ENCODE measurements at regions not wholly inside any gene's neighbourhood (a gene's known extent, or its start where the extent isn't known, plus 50 kb on each side); places are given as distances from the start of the nearest gene placed in this dataset.
A peak's percentile ranks its signal among the peaks of the same experiment; 100 is the strongest.

DNA sequence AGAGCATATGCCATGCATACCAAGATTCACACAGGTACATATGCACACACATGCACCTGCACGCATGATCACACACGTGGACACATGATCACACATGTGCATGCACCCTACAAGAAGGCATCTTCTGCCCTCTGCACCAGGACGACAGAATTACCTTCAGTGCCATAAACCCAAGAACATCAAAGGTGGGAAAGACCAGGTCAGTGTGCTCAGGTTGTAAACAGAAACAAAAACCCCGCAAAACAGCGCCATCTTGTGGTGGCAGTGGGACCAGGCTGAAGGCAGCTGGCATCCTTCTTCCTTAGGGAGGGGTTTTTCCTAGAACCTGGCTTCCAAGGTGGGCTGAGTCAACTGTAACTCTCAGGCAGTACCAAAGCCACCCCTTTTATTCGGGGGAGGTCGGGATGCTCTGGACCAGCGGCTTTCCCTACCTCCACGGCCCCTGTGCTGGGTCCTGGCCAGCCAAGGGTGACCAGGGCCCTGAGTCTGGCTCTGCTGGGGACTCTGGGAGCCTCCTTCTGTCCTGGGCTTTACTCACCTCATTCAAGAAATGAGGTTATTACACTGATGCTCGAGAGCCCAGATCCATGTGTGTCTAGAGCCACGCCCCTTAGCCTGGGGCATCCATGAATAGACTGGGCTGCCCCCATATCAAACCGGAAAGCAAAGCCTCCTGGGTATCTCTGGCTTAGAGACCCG, 69.4 kb upstream of the FGF3 start:
- DNase-seq (ENCODE audit: insufficient read length) (peak; percentile 72), FAIRE-seq (peak; percentile 90)
- TF ChIP-seq TAF1 (IDR thresholded peaks at IDR 0.05; ENCODE audit: borderline replicate concordance, low read depth, low read length) = no peak
- TF ChIP-seq POLR2AphosphoS5 (IDR thresholded peaks at IDR 0.05; ENCODE audit: low read depth, low read length) = no peak
- TF ChIP-seq POLR2A (IDR thresholded peaks at IDR 0.05; ENCODE audit: low read depth, low read length) = no peak

DNA sequence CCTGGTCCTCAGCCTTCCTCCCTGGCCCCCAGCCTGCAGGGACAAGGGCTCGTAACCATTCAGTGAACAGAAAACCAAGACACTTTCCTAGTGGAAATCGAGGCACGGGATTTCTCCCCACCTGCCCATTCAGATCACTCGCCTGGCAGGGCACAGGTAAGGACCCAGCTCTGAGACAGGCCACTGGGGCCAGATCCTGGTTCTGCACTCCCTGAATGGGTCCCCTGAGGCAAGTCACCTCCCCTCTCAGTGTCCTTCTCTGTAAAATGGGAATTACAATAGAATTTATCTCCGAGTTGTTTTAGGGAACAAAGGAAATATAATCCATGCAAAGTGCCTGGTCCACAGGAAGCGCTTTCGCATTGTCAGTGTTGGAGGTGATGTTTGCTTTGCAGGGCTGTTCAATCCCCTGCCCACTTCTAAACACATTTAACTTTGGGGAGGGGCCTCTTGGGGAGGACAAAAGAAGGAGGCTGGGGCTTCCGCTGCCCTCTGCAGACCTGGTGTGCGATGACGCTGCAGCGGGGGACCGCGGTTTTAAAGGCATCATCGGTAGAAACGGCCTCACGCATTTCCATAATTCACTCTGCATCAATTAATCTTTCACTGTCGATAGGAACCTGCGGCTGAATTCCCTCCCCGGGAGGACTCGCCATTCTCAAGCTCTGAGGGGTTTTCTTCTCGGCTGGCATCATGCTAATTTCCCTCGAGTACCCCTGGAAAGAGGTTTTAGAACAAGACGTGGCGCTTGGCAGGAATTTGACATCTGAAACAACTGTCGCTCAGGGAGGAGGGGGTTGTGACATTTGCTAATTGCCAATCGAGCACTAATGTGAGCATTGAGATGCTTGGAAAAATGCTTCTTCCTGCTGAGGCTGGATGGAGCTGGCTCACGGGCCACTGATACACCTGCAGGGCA, 70.4 kb upstream of the FGF3 start:
- TF ChIP-seq POLR2A (IDR thresholded peaks at IDR 0.05; ENCODE audit: low read depth, low read length) (no peak), POLR2AphosphoS5 (IDR thresholded peaks at IDR 0.05; ENCODE audit: low read depth, low read length) (no peak), TAF1 (IDR thresholded peaks at IDR 0.05; ENCODE audit: borderline replicate concordance, low read depth, low read length) (no peak)
- no peak for FAIRE-seq
- DNase-seq (ENCODE audit: insufficient read length) = no peak

DNA sequence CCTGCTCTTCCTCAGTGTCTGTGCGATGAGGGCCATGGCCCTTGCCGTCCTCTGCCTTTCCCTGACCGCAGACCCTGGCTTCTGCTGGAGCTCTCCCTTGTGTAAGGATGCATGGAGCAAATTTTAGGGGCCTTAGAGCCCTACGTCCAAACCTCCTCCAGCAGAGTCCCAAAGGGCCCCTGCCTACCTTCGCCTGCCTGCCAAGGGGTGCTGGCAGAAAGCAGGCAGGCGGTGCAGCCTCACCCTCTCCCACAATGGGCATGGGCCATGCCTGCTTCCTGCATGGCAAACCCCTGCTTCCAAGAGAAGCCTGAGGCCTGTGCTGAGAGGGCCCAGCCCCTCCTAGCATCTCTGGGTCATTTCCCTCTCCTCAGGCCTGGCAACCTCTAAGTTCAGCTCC, 71.3 kb upstream of the FGF3 start:
- FAIRE-seq (no peak), DNase-seq (ENCODE audit: insufficient read length) (no peak)
- no peak for TF ChIP-seq TAF1 (IDR thresholded peaks at IDR 0.05; ENCODE audit: borderline replicate concordance, low read depth, low read length)
- TF ChIP-seq POLR2A (IDR thresholded peaks at IDR 0.05; ENCODE audit: low read depth, low read length) = no peak
- TF ChIP-seq POLR2AphosphoS5 (IDR thresholded peaks at IDR 0.05; ENCODE audit: low read depth, low read length) = no peak

DNA sequence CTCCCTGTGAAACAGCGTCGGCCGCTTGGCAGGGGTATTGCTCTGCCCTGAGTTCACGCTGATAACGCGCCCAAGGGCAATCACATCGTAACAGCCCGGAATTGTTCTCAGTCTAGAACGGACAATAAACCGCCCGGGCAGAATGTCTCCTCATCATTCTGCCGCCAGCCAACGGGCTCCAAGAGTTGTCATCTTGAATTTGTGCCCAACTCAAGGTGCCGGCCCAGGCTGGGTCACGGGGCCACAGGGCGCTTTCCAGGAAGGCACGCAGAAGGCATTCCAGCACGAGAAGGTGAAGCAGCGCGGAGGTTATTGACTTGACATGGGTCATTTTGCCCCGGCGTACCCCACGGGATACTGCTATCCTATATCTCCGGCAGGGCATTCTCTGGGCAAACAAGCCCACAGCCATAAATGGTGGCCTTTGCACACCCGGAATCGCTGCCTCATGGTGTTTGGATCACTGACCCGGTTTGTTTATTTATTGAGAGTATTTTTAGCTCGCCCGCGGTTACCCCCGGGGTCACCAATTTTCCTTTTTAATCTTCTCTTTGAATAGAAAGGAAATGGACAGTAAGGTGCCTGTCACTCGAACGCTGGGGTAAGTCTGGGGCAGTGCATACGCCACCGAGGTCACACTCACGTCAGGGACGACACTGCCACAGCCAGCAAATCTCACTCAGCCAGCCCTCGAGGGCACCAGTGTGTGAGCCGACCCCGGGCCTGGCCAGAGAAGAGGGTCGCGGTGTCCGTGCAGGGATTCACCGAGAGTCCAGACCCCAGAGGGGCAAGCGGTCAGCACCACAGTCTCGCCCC, 72.4 kb upstream of the FGF3 start:
- FAIRE-seq = no peak
- no peak for DNase-seq (ENCODE audit: insufficient read length)
- TF ChIP-seq TAF1 (IDR thresholded peaks at IDR 0.05; ENCODE audit: borderline replicate concordance, low read depth, low read length) = no peak
- TF ChIP-seq POLR2A (IDR thresholded peaks at IDR 0.05; ENCODE audit: low read depth, low read length) = no peak
- no peak for TF ChIP-seq POLR2AphosphoS5 (IDR thresholded peaks at IDR 0.05; ENCODE audit: low read depth, low read length)

DNA sequence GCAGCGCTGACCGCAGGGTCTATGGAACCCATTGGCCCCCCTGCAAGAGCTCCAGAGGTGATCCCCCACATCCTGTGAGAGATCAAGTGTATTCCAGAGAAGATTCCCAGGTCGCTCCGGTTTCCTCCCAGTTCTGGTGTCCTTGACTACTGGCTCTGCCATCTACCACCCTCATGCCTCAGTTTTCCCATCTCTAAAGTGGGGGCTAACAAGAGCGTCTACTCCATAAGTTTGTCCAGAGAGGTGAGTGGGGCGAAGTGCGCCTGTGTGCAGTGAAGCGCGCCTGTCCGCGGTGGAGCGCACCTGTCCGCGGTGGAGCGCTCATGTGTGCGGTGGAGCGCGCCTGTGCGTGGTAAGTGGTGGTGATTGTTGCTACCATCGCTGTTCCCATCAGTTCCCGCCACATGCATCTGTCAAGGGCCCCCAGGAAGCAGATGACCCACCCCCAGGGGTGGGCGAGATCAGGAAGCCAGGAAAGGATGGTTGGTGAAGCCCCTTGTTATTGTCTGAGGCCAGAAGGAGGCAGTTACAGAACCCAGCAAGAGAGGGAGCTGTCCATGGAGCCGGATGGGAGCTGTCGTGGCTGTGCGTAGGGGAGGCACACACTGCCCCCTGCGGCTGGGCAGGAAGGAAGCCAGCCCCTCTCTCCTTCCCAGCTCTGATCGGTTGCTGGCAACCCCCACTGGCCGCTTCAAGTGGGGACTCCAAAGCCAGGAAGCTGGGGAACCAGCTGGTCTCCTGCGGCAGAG, 73.2 kb upstream of the FGF3 start:
- FAIRE-seq (no peak), DNase-seq (ENCODE audit: insufficient read length) (no peak)

DNA sequence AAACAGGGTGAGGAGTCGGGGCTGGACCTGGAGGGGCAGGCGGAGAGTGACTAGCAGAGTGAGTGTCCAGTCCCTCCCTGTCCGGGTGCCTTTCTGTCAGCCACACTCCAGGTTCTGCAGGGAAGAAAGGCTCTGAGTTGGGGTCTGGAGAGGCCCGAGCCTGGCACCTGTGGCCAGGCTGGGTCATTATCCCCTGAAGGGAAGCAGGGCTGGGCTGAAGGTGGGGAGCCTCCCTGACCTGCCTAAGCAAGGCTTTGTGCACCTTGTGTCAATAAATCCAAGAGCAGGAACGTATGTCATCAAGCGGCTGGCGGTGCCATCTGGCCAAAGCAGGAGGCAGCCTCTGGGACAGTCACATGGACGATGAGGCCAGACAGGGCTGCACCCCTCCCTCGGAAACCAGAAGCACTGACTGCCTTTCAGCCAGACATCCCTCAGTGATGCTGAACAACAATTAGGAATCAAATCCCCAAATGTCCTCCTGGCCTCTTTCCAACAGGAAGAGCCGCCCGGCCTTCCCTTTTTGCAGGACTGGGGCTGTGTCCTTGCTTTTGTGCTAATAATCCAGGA, 73.9 kb upstream of the FGF3 start:
- DNase-seq (ENCODE audit: insufficient read length) = no peak
- no peak for FAIRE-seq
- no peak for TF ChIP-seq TAF1 (IDR thresholded peaks at IDR 0.05; ENCODE audit: borderline replicate concordance, low read depth, low read length)
- TF ChIP-seq POLR2AphosphoS5 (IDR thresholded peaks at IDR 0.05; ENCODE audit: low read depth, low read length) = no peak
- no peak for TF ChIP-seq POLR2A (IDR thresholded peaks at IDR 0.05; ENCODE audit: low read depth, low read length)

More for the DNA sequence above, 73.2 kb upstream of the FGF3 start:
- no peak for TF ChIP-seq TAF1 (IDR thresholded peaks at IDR 0.05; ENCODE audit: borderline replicate concordance, low read depth, low read length)
- no peak for TF ChIP-seq POLR2A (IDR thresholded peaks at IDR 0.05; ENCODE audit: low read depth, low read length)
- TF ChIP-seq POLR2AphosphoS5 (IDR thresholded peaks at IDR 0.05; ENCODE audit: low read depth, low read length) = no peak

DNA sequence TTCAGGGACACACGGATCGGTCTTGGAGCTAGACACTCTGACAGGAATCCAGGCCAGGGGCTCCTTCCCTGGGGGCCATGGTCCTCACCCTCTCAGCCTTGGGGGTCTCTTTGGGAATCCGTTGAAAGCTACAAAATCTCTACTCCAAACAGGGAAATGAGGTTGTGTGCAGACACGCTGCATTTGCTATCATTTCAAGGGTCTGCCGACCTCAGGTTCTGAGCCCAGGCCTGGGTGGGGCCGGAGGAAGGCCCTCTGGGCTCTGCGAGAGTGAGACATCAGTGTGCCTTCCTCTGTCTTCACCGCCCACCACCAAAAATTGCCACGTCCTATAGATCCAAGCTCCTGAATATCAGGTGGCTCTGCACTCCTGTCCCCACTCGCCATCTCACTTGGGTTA, 74.4 kb upstream of the FGF3 start:
- no peak for FAIRE-seq
- TF ChIP-seq TAF1 (IDR thresholded peaks at IDR 0.05; ENCODE audit: borderline replicate concordance, low read depth, low read length) (no peak), POLR2AphosphoS5 (IDR thresholded peaks at IDR 0.05; ENCODE audit: low read depth, low read length) (no peak), POLR2A (IDR thresholded peaks at IDR 0.05; ENCODE audit: low read depth, low read length) (no peak)
- DNase-seq (ENCODE audit: insufficient read length) = no peak

DNA sequence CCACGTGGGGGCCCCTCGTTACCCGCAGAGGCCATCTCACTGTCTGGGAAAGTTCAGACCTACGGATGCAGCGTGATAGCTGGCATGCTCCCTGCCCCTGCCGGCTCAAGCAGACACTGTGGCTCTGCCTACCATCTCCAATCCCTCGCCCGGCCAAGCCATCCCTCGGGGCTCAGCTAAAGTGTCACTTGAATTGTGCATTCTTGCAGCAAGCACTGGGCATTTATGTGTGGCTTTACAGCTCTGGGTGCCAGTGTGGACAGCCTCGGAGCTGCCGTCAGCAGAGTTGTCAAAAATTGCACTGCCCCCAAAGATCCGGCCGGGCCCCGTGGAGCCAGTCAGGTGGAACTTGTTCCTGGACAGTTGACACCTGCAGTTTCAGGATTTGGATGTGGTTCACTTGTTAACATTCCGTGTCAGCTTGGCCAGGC, 75.0 kb upstream of the FGF3 start:
- DNase-seq (ENCODE audit: insufficient read length) (no peak), FAIRE-seq (no peak)
- TF ChIP-seq TAF1 (IDR thresholded peaks at IDR 0.05; ENCODE audit: borderline replicate concordance, low read depth, low read length) (no peak), POLR2AphosphoS5 (IDR thresholded peaks at IDR 0.05; ENCODE audit: low read depth, low read length) (no peak), POLR2A (IDR thresholded peaks at IDR 0.05; ENCODE audit: low read depth, low read length) (no peak)

DNA sequence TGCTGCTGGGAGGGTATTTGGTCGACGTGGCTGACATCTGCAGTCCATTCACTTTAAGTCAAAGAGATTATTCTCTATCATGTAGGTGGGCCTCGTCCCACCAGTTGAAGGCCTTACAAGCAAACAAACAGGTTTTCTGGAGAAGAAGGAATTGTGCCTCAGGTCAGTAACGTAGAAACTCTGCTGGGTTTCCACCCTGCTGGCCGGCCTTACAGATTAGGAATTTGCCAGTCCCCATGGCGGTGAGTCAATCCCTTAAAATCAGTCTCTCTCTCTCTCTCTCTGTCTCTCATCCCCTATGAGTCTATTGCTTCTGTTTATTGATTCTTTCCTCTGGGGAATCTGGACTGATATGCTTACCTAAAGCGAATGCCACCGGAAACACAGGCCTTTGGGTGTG, 75.4 kb upstream of the FGF3 start:
- FAIRE-seq (no peak), DNase-seq (ENCODE audit: insufficient read length) (no peak)
- TF ChIP-seq POLR2AphosphoS5 (IDR thresholded peaks at IDR 0.05; ENCODE audit: low read depth, low read length) = no peak
- TF ChIP-seq TAF1 (IDR thresholded peaks at IDR 0.05; ENCODE audit: borderline replicate concordance, low read depth, low read length) = no peak
- no peak for TF ChIP-seq POLR2A (IDR thresholded peaks at IDR 0.05; ENCODE audit: low read depth, low read length)

DNA sequence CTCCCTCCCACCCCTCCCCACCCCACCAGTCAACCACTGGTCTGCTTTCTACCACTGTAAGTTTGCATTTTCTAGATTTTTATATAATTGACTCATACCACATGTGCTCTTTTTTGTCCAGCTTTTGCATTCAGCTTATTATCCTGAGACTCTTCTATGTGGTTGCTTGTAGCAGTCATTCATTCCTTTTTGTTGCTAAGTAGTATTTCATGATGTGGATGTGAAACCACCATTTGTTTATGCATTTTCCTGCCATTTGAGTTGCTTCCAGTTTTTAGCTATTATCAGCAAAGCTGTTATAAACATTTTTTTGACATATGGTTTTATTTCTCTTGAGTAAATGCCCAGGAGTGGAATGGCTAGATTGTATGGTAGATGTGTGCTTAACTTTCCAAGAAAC, 77.0 kb upstream of the FGF3 start:
- no peak for DNase-seq (ENCODE audit: insufficient read length)
- TF ChIP-seq TAF1 (IDR thresholded peaks at IDR 0.05; ENCODE audit: borderline replicate concordance, low read depth, low read length) (no peak), POLR2AphosphoS5 (IDR thresholded peaks at IDR 0.05; ENCODE audit: low read depth, low read length) (no peak), POLR2A (IDR thresholded peaks at IDR 0.05; ENCODE audit: low read depth, low read length) (no peak)
- FAIRE-seq = no peak
